NCI-H2171 treated with DMSO at 0.1 percent for 48 hours (cell line): ENCODE measurements at regions not wholly inside any gene's neighbourhood (a gene's known extent, or its start where the extent isn't known, plus 50 kb on each side); places are given as distances from the start of the nearest gene placed in this dataset.

Source experiments
- DNase-seq: peaks from one replicate; lab custom pipeline; 2025; lab: John Stamatoyannopoulos, UW

- DNase-seq, result no peak
Observed at GRCh38 chr6:154561750-154562149, 51.3 kb upstream of the CNKSR3 start.

- no peak for DNase-seq
Observed at GRCh38 chr6:154565331-154565730, 54.8 kb upstream of the CNKSR3 start.

- no peak for DNase-seq
Observed at GRCh38 chr6:154566866-154567265, 56.4 kb upstream of the CNKSR3 start.

GRCh38 chr6:154567695-154568220, 57.3 kb upstream of the CNKSR3 start:
- DNase-seq, result no peak

GRCh38 chr6:154569156-154569862, 58.8 kb upstream of the CNKSR3 start:
- DNase-seq, result no peak

GRCh38 chr6:154570505-154570904, 60.0 kb upstream of the CNKSR3 start:
- DNase-seq, result no peak

GRCh38 chr6:154572556-154572955, 62.1 kb upstream of the CNKSR3 start:
- DNase-seq, result no peak

GRCh38 chr6:154578004-154578559, 67.6 kb upstream of the CNKSR3 start:
- no peak for DNase-seq

- DNase-seq, result no peak
Observed at GRCh38 chr6:154579046-154579445, 68.6 kb upstream of the CNKSR3 start.

GRCh38 chr6:154579485-154579884, 69.0 kb upstream of the CNKSR3 start:
- DNase-seq, result no peak

- no peak for DNase-seq
Observed at GRCh38 chr6:154580397-154581135, 70.1 kb upstream of the CNKSR3 start.

- no peak for DNase-seq
Observed at GRCh38 chr6:154582696-154583095, 72.2 kb upstream of the CNKSR3 start.

GRCh38 chr6:154583546-154584188, 73.2 kb upstream of the CNKSR3 start:
- DNase-seq, result no peak

- peak; percentile 67 for DNase-seq
Observed at GRCh38 chr6:154590756-154591155, 80.3 kb upstream of the CNKSR3 start.

- DNase-seq, result no peak
Observed at GRCh38 chr6:154591234-154591633, 80.7 kb upstream of the CNKSR3 start.

GRCh38 chr6:154592199-154592860, 81.8 kb upstream of the CNKSR3 start:
- DNase-seq, result no peak

GRCh38 chr6:154593122-154593521, 82.6 kb upstream of the CNKSR3 start:
- no peak for DNase-seq

- DNase-seq, result no peak
Observed at GRCh38 chr6:154594496-154595198, 84.2 kb upstream of the CNKSR3 start.

GRCh38 chr6:154595538-154595937, 85.1 kb upstream of the CNKSR3 start:
- DNase-seq, result no peak

GRCh38 chr6:154596009-154596408, 85.5 kb upstream of the CNKSR3 start:
- DNase-seq, result no peak

GRCh38 chr6:154596701-154597100, 86.2 kb upstream of the CNKSR3 start:
- DNase-seq, result no peak
